SU-DHL-6 (cell line): ENCODE measurements at regions not wholly inside any gene's neighbourhood (a gene's known extent, or its start where the extent isn't known, plus 50 kb on each side); places are given as distances from the start of the nearest gene placed in this dataset.

Experiments
- H2AFZ ChIP-seq: fragments of 200-600 bp; sonication (generic); 2 replicates; pipeline ENCODE4 v1.6.1; 2014; ENCODE audit warnings: low read depth, mild to moderate bottlenecking, moderate library complexity, mixed read lengths, antibody characterized with exemption, low read length; ENCODE audit not compliant: severe bottlenecking
- H3F3A ChIP-seq: fragments of 200-600 bp; shearing (Covaris generic); 2 replicates; pipeline ENCODE4 v1.6.0; 2016; ENCODE audit warnings: antibody characterized with exemption, mild to moderate bottlenecking; ENCODE audit not compliant: insufficient read depth
- H3K27ac ChIP-seq: fragments of 200-600 bp; sonication (generic); 2 replicates; pipeline ENCODE4 v1.5.1; 2016; ENCODE audit warnings: low read depth, mild to moderate bottlenecking, low read length, moderate library complexity, mixed read lengths
- H3K27me3 ChIP-seq: fragments of 200-600 bp; sonication (generic), shearing (Covaris generic); 2 replicates; pipeline ENCODE4 v1.6.0; 2014; ENCODE audit warnings: mild to moderate bottlenecking, low read length
- H3K36me3 ChIP-seq: fragments of 200-600 bp; sonication (generic); 2 replicates; pipeline ENCODE4 v1.6.1; 2014; ENCODE audit warnings: mild to moderate bottlenecking, low read length, mixed read lengths
- H3K4me2 ChIP-seq: fragments of 300-600, 200-600 bp; shearing (Covaris generic), sonication (generic); 2 replicates; pipeline ENCODE4 v1.6.0; 2014; ENCODE audit warnings: low read length, low read depth, mild to moderate bottlenecking; ENCODE audit not compliant: poor library complexity, severe bottlenecking
- H3K4me3 ChIP-seq: fragments of 200-600 bp; sonication (generic); 2 replicates; pipeline ENCODE4 v1.5.1; 2014; ENCODE audit warnings: antibody characterized with exemption, low read length, mild to moderate bottlenecking, mixed read lengths; ENCODE audit not compliant: insufficient read depth, poor library complexity, severe bottlenecking
- H3K79me2 ChIP-seq: fragments of 200-600 bp; sonication (generic); 2 replicates; pipeline ENCODE4 v1.6.1; 2014; ENCODE audit warnings: mild to moderate bottlenecking, low read length, moderate library complexity; ENCODE audit not compliant: insufficient read depth
- H3K9ac ChIP-seq: fragments of 200-600 bp; sonication (generic); 2 replicates; pipeline ENCODE4 v1.7.0; 2014; ENCODE audit warnings: mild to moderate bottlenecking, low read length
- H3K9me2 ChIP-seq: fragments of 200-600 bp; sonication (generic); replicated peaks from 2 replicates; pipeline ENCODE4 v1.6.1; 2014; ENCODE audit warnings: low read length; ENCODE audit not compliant: insufficient read depth
- H3K9me3 ChIP-seq: fragments of 200-600 bp; sonication (generic); 2 replicates; pipeline ENCODE4 v1.6.1; 2014; ENCODE audit warnings: low read length, mixed read lengths; ENCODE audit not compliant: insufficient read depth
- H4K20me1 ChIP-seq: fragments of 200-600 bp; sonication (generic); 2 replicates; pipeline ENCODE4 v1.6.1; 2014; ENCODE audit warnings: low read depth, mild to moderate bottlenecking, antibody characterized with exemption, low read length, moderate library complexity, mixed read lengths
- CTCF ChIP-seq: fragments of 200-600 bp; sonication (generic); IDR thresholded peaks from one replicate; pipeline ENCODE4 v1.5.1; 2017; ENCODE audit warnings: antibody characterized with exemption, mild to moderate bottlenecking, low read length, moderate library complexity; ENCODE audit not compliant: insufficient read depth, poor library complexity, severe bottlenecking
- EZH2phosphoT487 ChIP-seq: fragments of 200-600 bp; sonication (generic), shearing (Covaris generic); conservative IDR thresholded peaks from 2 replicates; pipeline ENCODE4 v1.6.1; 2018; ENCODE audit warnings: mild to moderate bottlenecking, antibody characterized with exemption, low read length, moderate library complexity, mixed read lengths

- Histone ChIP-seq H3K36me3 (no peaks in the 10 kb centered on the region), H3F3A (no peaks in the 10 kb centered on the region), H3K27ac (no peak overlapping the region), H3K79me2 (no peaks in the 10 kb centered on the region), H3K4me2 (no peak overlapping the region), H3K9ac (no peak overlapping the region), H2AFZ (no peak overlapping the region), H3K9me2 (no peaks in the 10 kb centered on the region), H3K27me3 (no peaks in the 10 kb centered on the region), H4K20me1 (no peaks in the 10 kb centered on the region), H3K4me3 (no peak overlapping the region), H3K9me3 (no peaks in the 10 kb centered on the region)
- TF ChIP-seq EZH2phosphoT487 = no peak
- no peak for TF ChIP-seq CTCF
Measured at GRCh38 chr4:112889199-112889598, 160.3 kb upstream of the ANK2 start.

GRCh38 chr4:112889619-112890527, 159.6 kb upstream of the ANK2 start:
- Histone ChIP-seq H3K36me3 (no peaks in the 10 kb centered on the region), H3K4me3 (no peak overlapping the region), H3K9ac (no peak overlapping the region), H3K27me3 (no peaks in the 10 kb centered on the region), H3K4me2 (no peak overlapping the region), H3K79me2 (no peaks in the 10 kb centered on the region), H4K20me1 (no peaks in the 10 kb centered on the region), H3K9me3 (no peaks in the 10 kb centered on the region), H3K27ac (no peak overlapping the region), H2AFZ (no peak overlapping the region), H3F3A (no peaks in the 10 kb centered on the region), H3K9me2 (no peaks in the 10 kb centered on the region)
- no peak for TF ChIP-seq CTCF
- TF ChIP-seq EZH2phosphoT487 = no peak

GRCh38 chr4:112894480-112894879, 155.0 kb upstream of the ANK2 start:
- Histone ChIP-seq H2AFZ (no peak overlapping the region), H3K9me2 (no peaks in the 10 kb centered on the region), H3K9me3 (no peaks in the 10 kb centered on the region), H3K4me3 (no peak overlapping the region), H3K27ac (no peak overlapping the region), H3K9ac (no peak overlapping the region), H4K20me1 (no peaks in the 10 kb centered on the region), H3K4me2 (no peak overlapping the region), H3K36me3 (no peaks in the 10 kb centered on the region), H3K79me2 (no peaks in the 10 kb centered on the region), H3F3A (no peaks in the 10 kb centered on the region), H3K27me3 (no peaks in the 10 kb centered on the region)
- TF ChIP-seq CTCF = no peak
- TF ChIP-seq EZH2phosphoT487 = no peak
